ENCODE measurements at regions not wholly inside any gene's neighbourhood (a gene's known extent, or its start where the extent isn't known, plus 50 kb on each side); places are given as distances from the start of the nearest gene placed in this dataset.

GRCh38 chr5:113735751-113736150 lies 222.3 kb downstream of the YTHDC2 start:
- TF ChIP-seq CTCF (IDR thresholded peaks at IDR 0.05): no peak
- no peak for TF ChIP-seq POLR2A (IDR thresholded peaks at IDR 0.05)

Measured in breast epithelium (tissue), 3 donors.